Activated T-cell treated with anti-CD3 and anti-CD28 coated beads, Interleukin-2, amount 50 U/mL, for 48 hours (primary cell): ENCODE measurements at regions not wholly inside any gene's neighbourhood (a gene's known extent, or its start where the extent isn't known, plus 50 kb on each side); places are given as distances from the start of the nearest gene placed in this dataset.

Experiments
- DNase-seq, 2 experiments: peaks; one replicate each; pipeline ENCODE4 v3.0.0-alpha.2; 2020

- no peak for DNase-seq
These were observed 461.9 kb downstream of the EFNA5 start for GRCh38 chr5:107208867-107209266.

- no peak for DNase-seq
These were observed 466.3 kb downstream of the EFNA5 start for GRCh38 chr5:107204413-107204812.

GRCh38 chr5:107203243-107203642 lies 467.5 kb downstream of the EFNA5 start:
- no peak for DNase-seq

GRCh38 chr5:107199756-107200155 lies 471.0 kb downstream of the EFNA5 start:
- DNase-seq, result no peak

GRCh38 chr5:107196500-107197059 lies 474.2 kb downstream of the EFNA5 start:
- no peak for DNase-seq

GRCh38 chr5:107195890-107196395 lies 474.8 kb downstream of the EFNA5 start:
- DNase-seq, result no peak

GRCh38 chr5:107184871-107185270 lies 485.9 kb downstream of the EFNA5 start:
- no peak for DNase-seq

- no peak for DNase-seq
These were observed 486.7 kb downstream of the EFNA5 start for GRCh38 chr5:107184066-107184465.

- no peak for DNase-seq
These were observed 500.1 kb downstream of the EFNA5 start for GRCh38 chr5:107170620-107171019.

- DNase-seq, result no peak
These were observed 500.9 kb downstream of the EFNA5 start for GRCh38 chr5:107169867-107170266.

GRCh38 chr5:107168848-107169752 lies 501.6 kb downstream of the EFNA5 start:
- DNase-seq, result no peak

- no peak for DNase-seq
These were observed 502.7 kb downstream of the EFNA5 start for GRCh38 chr5:107168086-107168485.

GRCh38 chr5:107165296-107165695 lies 505.4 kb downstream of the EFNA5 start:
- DNase-seq, result no peak

- no peak for DNase-seq
These were observed 512.9 kb downstream of the EFNA5 start for GRCh38 chr5:107157809-107158208.

GRCh38 chr5:107155707-107156106 lies 515.0 kb downstream of the EFNA5 start:
- no peak for DNase-seq

GRCh38 chr5:107154593-107154992 lies 516.1 kb downstream of the EFNA5 start:
- no peak for DNase-seq

- no peak for DNase-seq
These were observed 517.5 kb downstream of the EFNA5 start for GRCh38 chr5:107153283-107153682.

- no peak for DNase-seq
These were observed 521.3 kb downstream of the EFNA5 start for GRCh38 chr5:107149243-107150005.

GRCh38 chr5:107147589-107147988 lies 523.1 kb downstream of the EFNA5 start:
- no peak for DNase-seq

GRCh38 chr5:107146901-107147300 lies 523.8 kb downstream of the EFNA5 start:
- DNase-seq, result no peak

- no peak for DNase-seq
These were observed 535.3 kb downstream of the EFNA5 start for GRCh38 chr5:107135391-107135790.

GRCh38 chr5:107134931-107135330 lies 535.8 kb downstream of the EFNA5 start:
- DNase-seq, result no peak

GRCh38 chr5:107129051-107129450 lies 541.7 kb downstream of the EFNA5 start:
- no peak for DNase-seq

GRCh38 chr5:107127878-107128277 lies 542.9 kb downstream of the EFNA5 start:
- DNase-seq, result no peak
